Liver (tissue), 8 donors: ENCODE measurements at regions not wholly inside any gene's neighbourhood (a gene's known extent, or its start where the extent isn't known, plus 50 kb on each side); places are given as distances from the start of the nearest gene placed in this dataset.

Source experiments
- DNase-seq: peaks from one replicate; pipeline ENCODE4 v3.0.0-alpha.2; 2017; ENCODE audit warnings: low spot score
- H3K27ac ChIP-seq, 2 donors: one replicate each; pipeline ENCODE4 v1.7.0; 2013; ENCODE audit warnings: inconsistent platforms in 2 of 2, low read length in 2 of 2, control low read depth in 1 of 2, low read depth in 1 of 2, mild to moderate bottlenecking in 1 of 2
- H3K27me3 ChIP-seq, 4 donors: one replicate each; pipeline versions ENCODE4 v1.6.1 to v1.7.0; 2013; ENCODE audit warnings: low read length in 3 of 4, inconsistent platforms in 1 of 4, mild to moderate bottlenecking in 1 of 4, moderate library complexity in 1 of 4; ENCODE audit not compliant: control insufficient read depth in 4 of 4, insufficient read depth in 4 of 4
- H3K36me3 ChIP-seq, 4 donors: one replicate each; pipeline versions ENCODE4 v1.6.1 to v1.7.0; 2013; ENCODE audit warnings: low read length in 3 of 4, mild to moderate bottlenecking in 3 of 4, low read depth in 1 of 4, moderate library complexity in 1 of 4; ENCODE audit not compliant: control insufficient read depth in 4 of 4, insufficient read depth in 3 of 4
- H3K4me1 ChIP-seq, 4 donors: one replicate each; pipeline versions ENCODE4 v1.6.1 to v1.7.0; 2013; ENCODE audit warnings: low read length in 3 of 4, mild to moderate bottlenecking in 3 of 4, moderate library complexity in 1 of 4; ENCODE audit not compliant: control insufficient read depth in 4 of 4, insufficient read depth in 4 of 4
- H3K4me3 ChIP-seq, 3 donors: one replicate each; pipeline versions ENCODE4 v1.6.1 to v1.7.0; 2013; ENCODE audit warnings: low read length in 3 of 3, control low read depth in 1 of 3, low read depth in 1 of 3, mild to moderate bottlenecking in 1 of 3
- H3K9ac ChIP-seq, 2 donors: one replicate each; pipeline ENCODE4 v1.7.0; 2013; ENCODE audit warnings: low read length in 2 of 2, mild to moderate bottlenecking in 2 of 2, moderate library complexity in 2 of 2, control low read depth in 1 of 2, low read depth in 1 of 2
- H3K9me3 ChIP-seq, 4 donors: one replicate each; pipeline versions ENCODE4 v1.6.1 to v1.7.0; 2013; ENCODE audit warnings: low read length in 3 of 4; ENCODE audit not compliant: control insufficient read depth in 4 of 4
- EGR1 ChIP-seq, 2 donors: IDR thresholded peaks; 2 replicates each; pipeline ENCODE4 v1.6.1; 2016 to 2018; ENCODE audit warnings: antibody characterized with exemption in 2 of 2, low read depth in 2 of 2
- FOXA2 ChIP-seq: IDR thresholded peaks from 2 replicates; pipeline ENCODE4 v1.6.1; 2016; ENCODE audit warnings: antibody characterized with exemption
- HNF4G ChIP-seq: IDR thresholded peaks from 2 replicates; pipeline ENCODE4 v1.6.1; 2016; ENCODE audit warnings: antibody characterized with exemption
- RXRA ChIP-seq, 2 donors: IDR thresholded peaks; 2 replicates each; pipeline ENCODE4 v1.6.1; 2017 to 2018; ENCODE audit warnings: antibody characterized with exemption in 2 of 2, mild to moderate bottlenecking in 1 of 2
- SP1 ChIP-seq: IDR thresholded peaks from 2 replicates; pipeline ENCODE4 v1.6.1; 2018; ENCODE audit warnings: antibody characterized with exemption, mild to moderate bottlenecking
- YY1 ChIP-seq: IDR thresholded peaks from 2 replicates; pipeline ENCODE4 v1.6.1; 2016; ENCODE audit warnings: antibody characterized with exemption, mild to moderate bottlenecking
- WGBS: extraction: QIAGEN DNeasy Blood & Tissue Kit; methylation state at CpG from one replicate; pipeline ENCODE4 v1.1.7; 2013; 5-methylcytosine and 5-hydroxymethylcytosine counted together
- TF ChIP-seq, protein P1 (sequence below): IDR thresholded peaks from 2 replicates; pipeline ENCODE4 v1.6.1; 2016; ENCODE audit warnings: antibody characterized with exemption
- TF ChIP-seq, protein P2 (sequence below): fragments of 150-350 bp; IDR thresholded peaks from 2 replicates; pipeline ENCODE4 v1.5.1; 2017; ENCODE audit warnings: improper control_type of control experiment, low read depth, low read length; ENCODE audit not compliant: missing input control
- TF ChIP-seq, protein P3 (sequence below): IDR thresholded peaks from 2 replicates; pipeline ENCODE4 v1.6.1; 2016; ENCODE audit warnings: antibody characterized with exemption
- TF ChIP-seq, protein P4 (sequence below): IDR thresholded peaks from 2 replicates; pipeline ENCODE4 v1.6.1; 2016; ENCODE audit warnings: antibody characterized with exemption, mild to moderate bottlenecking
- donor health status: healthy.
- donor health status: healthy.
- donor health status: healthy.
- donor health status: healthy.
- donor health status: healthy.

DNA sequence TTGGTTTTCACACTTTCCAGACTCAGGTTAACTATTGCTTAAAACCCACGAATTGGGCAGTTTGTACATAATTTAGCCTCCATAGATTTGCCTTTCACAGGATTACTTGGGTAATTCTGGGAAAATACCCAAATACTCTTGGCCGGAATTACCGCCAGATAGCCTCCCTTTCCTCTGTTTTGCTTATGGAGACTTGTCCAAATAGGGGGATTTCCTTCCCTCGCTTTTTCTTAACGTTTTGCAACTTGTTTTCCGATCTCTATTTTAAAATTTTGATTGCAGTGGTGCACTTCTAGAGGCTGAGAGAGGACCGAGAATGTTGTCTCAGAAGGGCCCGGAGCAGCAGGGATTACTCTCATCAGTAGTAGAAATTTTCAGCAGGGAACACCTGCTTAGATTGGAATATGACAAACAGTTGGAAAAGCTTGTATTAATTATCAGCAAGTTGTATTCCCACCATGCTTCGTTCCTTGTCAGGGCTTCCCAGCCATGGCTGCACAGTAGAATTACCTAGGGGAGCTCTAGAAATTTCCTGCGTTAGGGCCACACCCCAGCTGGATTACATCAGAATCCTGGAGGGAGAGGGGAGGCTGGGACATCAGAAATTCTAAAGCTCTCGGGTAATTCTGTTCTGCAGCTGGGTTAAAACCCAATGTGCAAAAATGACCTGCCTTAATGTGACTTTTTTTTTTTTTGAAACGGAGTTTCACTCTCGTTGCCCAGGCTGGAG lies 329.1 kb downstream of the SH3GL2 start:
- H3K4me3 ChIP-seq: no peak overlapping the region
- 66% methylated on average over 13 of the region's 13 CpGs for WGBS

DNA sequence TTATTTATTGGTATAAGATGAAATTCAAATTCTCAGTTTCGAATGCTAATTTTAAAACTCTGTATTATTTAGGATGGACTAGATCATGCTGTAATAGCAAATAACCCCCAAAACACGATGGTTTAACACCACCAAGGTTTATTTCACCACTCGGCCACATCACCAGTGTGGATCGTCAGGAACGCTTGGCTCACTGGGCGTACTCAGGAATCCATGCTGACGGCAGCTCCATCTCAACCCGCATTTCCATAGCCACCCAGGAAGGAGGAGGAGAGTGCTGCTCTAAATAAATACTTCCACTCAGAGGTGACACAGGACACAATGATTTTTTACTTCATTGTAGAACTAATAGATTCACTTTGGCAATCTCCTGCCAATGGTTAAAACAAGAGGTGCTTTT lies 347.4 kb downstream of the SH3GL2 start:
- Histone ChIP-seq H3K4me1 (no peaks in the 10 kb centered on the region), H3K4me3 (no peak overlapping the region), H3K27me3 (no peaks in the 10 kb centered on the region), H3K36me3 (no peaks in the 10 kb centered on the region), H3K9ac (no peak overlapping the region), H3K9me3 (no peaks in the 10 kb centered on the region), H3K27ac (no peak overlapping the region)
- TF ChIP-seq FOXA2: no peak
- TF ChIP-seq, protein P1, sequence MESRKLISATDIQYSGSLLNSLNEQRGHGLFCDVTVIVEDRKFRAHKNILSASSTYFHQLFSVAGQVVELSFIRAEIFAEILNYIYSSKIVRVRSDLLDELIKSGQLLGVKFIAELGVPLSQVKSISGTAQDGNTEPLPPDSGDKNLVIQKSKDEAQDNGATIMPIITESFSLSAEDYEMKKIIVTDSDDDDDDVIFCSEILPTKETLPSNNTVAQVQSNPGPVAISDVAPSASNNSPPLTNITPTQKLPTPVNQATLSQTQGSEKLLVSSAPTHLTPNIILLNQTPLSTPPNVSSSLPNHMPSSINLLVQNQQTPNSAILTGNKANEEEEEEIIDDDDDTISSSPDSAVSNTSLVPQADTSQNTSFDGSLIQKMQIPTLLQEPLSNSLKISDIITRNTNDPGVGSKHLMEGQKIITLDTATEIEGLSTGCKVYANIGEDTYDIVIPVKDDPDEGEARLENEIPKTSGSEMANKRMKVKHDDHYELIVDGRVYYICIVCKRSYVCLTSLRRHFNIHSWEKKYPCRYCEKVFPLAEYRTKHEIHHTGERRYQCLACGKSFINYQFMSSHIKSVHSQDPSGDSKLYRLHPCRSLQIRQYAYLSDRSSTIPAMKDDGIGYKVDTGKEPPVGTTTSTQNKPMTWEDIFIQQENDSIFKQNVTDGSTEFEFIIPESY: no peak
- TF ChIP-seq HNF4G: no peak
- TF ChIP-seq, protein P2, sequence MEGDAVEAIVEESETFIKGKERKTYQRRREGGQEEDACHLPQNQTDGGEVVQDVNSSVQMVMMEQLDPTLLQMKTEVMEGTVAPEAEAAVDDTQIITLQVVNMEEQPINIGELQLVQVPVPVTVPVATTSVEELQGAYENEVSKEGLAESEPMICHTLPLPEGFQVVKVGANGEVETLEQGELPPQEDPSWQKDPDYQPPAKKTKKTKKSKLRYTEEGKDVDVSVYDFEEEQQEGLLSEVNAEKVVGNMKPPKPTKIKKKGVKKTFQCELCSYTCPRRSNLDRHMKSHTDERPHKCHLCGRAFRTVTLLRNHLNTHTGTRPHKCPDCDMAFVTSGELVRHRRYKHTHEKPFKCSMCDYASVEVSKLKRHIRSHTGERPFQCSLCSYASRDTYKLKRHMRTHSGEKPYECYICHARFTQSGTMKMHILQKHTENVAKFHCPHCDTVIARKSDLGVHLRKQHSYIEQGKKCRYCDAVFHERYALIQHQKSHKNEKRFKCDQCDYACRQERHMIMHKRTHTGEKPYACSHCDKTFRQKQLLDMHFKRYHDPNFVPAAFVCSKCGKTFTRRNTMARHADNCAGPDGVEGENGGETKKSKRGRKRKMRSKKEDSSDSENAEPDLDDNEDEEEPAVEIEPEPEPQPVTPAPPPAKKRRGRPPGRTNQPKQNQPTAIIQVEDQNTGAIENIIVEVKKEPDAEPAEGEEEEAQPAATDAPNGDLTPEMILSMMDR: no peak
- DNase-seq: no peak
- WGBS: 85% methylated on average over 8 of the region's 8 CpGs

More for the DNA sequence above, 329.1 kb downstream of the SH3GL2 start:
- H3K27ac ChIP-seq: no peak overlapping the region
- H3K9me3 ChIP-seq: no peaks in the 10 kb centered on the region
- TF ChIP-seq FOXA2 (no peak), YY1 (no peak), SP1 (no peak)
- TF ChIP-seq, protein P3, sequence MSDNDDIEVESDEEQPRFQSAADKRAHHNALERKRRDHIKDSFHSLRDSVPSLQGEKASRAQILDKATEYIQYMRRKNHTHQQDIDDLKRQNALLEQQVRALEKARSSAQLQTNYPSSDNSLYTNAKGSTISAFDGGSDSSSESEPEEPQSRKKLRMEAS: no peak
- TF ChIP-seq, protein P1: no peak
- TF ChIP-seq, protein P2: no peak
- peaks cover 5 to 18% (median 14%) of the 10 kb centered on the region in 4 donors for H3K4me1 ChIP-seq
- peaks cover 0 to 8% (median 4%) of the 10 kb centered on the region in 4 donors for H3K27me3 ChIP-seq
- H3K9ac ChIP-seq: no peak overlapping the region
- no peak for DNase-seq
- H3K36me3 ChIP-seq: no peaks in the 10 kb centered on the region

DNA sequence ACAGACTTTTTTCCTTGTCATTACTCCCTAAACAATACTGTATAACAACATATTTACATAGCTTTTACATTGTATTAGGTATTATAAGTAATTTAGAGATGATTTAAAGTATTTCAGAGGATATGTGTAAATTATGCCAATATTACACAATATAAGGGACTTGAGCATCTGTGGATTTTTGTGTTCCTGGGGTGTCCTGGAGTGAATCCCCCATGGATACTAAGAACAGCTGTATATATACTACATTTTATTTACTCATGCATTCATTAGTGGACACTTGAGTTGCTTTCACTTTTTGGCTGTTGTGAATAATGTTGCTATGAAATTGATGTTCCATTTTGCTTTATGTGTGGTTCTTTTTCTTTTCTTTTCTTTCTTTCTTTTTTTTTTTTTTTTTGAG lies 348.8 kb downstream of the SH3GL2 start:
- Histone ChIP-seq H3K9ac (no peak overlapping the region), H3K36me3 (no peaks in the 10 kb centered on the region), H3K27me3 (no peaks in the 10 kb centered on the region), H3K27ac (no peak overlapping the region), H3K4me1 (no peaks in the 10 kb centered on the region), H3K9me3 (no peaks in the 10 kb centered on the region), H3K4me3 (no peak overlapping the region)
- DNase-seq: no peak
- TF ChIP-seq, protein P4, sequence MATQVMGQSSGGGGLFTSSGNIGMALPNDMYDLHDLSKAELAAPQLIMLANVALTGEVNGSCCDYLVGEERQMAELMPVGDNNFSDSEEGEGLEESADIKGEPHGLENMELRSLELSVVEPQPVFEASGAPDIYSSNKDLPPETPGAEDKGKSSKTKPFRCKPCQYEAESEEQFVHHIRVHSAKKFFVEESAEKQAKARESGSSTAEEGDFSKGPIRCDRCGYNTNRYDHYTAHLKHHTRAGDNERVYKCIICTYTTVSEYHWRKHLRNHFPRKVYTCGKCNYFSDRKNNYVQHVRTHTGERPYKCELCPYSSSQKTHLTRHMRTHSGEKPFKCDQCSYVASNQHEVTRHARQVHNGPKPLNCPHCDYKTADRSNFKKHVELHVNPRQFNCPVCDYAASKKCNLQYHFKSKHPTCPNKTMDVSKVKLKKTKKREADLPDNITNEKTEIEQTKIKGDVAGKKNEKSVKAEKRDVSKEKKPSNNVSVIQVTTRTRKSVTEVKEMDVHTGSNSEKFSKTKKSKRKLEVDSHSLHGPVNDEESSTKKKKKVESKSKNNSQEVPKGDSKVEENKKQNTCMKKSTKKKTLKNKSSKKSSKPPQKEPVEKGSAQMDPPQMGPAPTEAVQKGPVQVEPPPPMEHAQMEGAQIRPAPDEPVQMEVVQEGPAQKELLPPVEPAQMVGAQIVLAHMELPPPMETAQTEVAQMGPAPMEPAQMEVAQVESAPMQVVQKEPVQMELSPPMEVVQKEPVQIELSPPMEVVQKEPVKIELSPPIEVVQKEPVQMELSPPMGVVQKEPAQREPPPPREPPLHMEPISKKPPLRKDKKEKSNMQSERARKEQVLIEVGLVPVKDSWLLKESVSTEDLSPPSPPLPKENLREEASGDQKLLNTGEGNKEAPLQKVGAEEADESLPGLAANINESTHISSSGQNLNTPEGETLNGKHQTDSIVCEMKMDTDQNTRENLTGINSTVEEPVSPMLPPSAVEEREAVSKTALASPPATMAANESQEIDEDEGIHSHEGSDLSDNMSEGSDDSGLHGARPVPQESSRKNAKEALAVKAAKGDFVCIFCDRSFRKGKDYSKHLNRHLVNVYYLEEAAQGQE: no peak
- TF ChIP-seq EGR1 (IDR thresholded peaks at IDR 0.05; ENCODE audit: low read depth in 2 of 2): no peak
- TF ChIP-seq RXRA (IDR thresholded peaks at IDR 0.05): no peak
- TF ChIP-seq SP1: no peak
- TF ChIP-seq, protein P2: no peak
